ENCODE measurements at regions not wholly inside any gene's neighbourhood (a gene's known extent, or its start where the extent isn't known, plus 50 kb on each side); places are given as distances from the start of the nearest gene placed in this dataset.

GRCh38 chr9:119793218-119793617 lies 424.0 kb upstream of the BRINP1 start:
- Histone ChIP-seq H3K9me3 (replicated peaks in 1 of 2; ENCODE audit: control insufficient read depth in 1 of 2, insufficient read depth in 1 of 2, low read length in 2 of 2) (no peaks in the 10 kb centered on the region), H3K79me2 (ENCODE audit: insufficient read depth, low read length) (no peaks in the 10 kb centered on the region), H3K9ac (ENCODE audit: insufficient read depth, low read length, poor library complexity, severe bottlenecking) (no peak overlapping the region), H3K4me3 (replicated peaks in 1 of 3; ENCODE audit: low read depth in 2 of 3, low read length in 3 of 3) (no peak overlapping the region), H2AFZ (ENCODE audit: insufficient read depth, low read depth, low read length, poor library complexity, severe bottlenecking) (no peak overlapping the region), H3K4me1 (ENCODE audit: control insufficient read depth in 1 of 2, insufficient read depth in 2 of 2, low read length in 2 of 2) (no peaks in the 10 kb centered on the region), H4K20me1 (ENCODE audit: insufficient read depth, low read length) (no peaks in the 10 kb centered on the region), H3K4me2 (replicated peaks; ENCODE audit: extremely low read depth, low read length, poor library complexity, severe bottlenecking) (no peak overlapping the region), H3K27ac (ENCODE audit: low read depth in 1 of 2, low read length in 2 of 2) (no peak overlapping the region), H3K36me3 (replicated peaks in 1 of 2; ENCODE audit: control insufficient read depth in 1 of 2, insufficient read depth in 2 of 2, low read length in 2 of 2) (no peaks in the 10 kb centered on the region), H3K27me3 (ENCODE audit: control insufficient read depth in 2 of 2, insufficient read depth in 2 of 2, low read length in 2 of 2) (no peaks in the 10 kb centered on the region)
- intact Hi-C loops (cut with micrococcal nuclease) = no loop called here
- Mint-ChIP-seq H3K36me3 (no peaks in the 10 kb centered on the region), H3K4me1 (no peaks in the 10 kb centered on the region), H3K27me3 (ENCODE audit: low read depth in 3 of 3) (peaks cover 0 to 2% (median 0%) of the 10 kb centered on the region in 3 donors), H3K9me3 (peaks cover 0 to 3% (median 0%) of the 10 kb centered on the region in 7 donors), H3K4me3 (no peak overlapping the region), H3K27ac (no peak overlapping the region)
- WGBS (ENCODE audit: insufficient coverage) = 100% methylated on average over 1 of the region's 3 CpGs
- DNase-seq = no peak
- no peak for TF ChIP-seq CTCF (IDR thresholded peaks at IDR 0.05)

- Mint-ChIP-seq H3K9me3 (peaks cover 0 to 3% (median 0%) of the 10 kb centered on the region in 7 donors), H3K4me1 (no peaks in the 10 kb centered on the region), H3K36me3 (no peaks in the 10 kb centered on the region), H3K27me3 (ENCODE audit: low read depth in 3 of 3) (peaks cover 0 to 2% (median 0%) of the 10 kb centered on the region in 3 donors), H3K4me3 (no peak overlapping the region), H3K27ac (no peak overlapping the region)
- no peak overlapping the region for H3K9ac ChIP-seq (ENCODE audit: insufficient read depth, low read length, poor library complexity, severe bottlenecking)
- TF ChIP-seq CTCF (IDR thresholded peaks at IDR 0.05) = no peak
- H3K4me2 ChIP-seq (replicated peaks; ENCODE audit: extremely low read depth, low read length, poor library complexity, severe bottlenecking) = no peak overlapping the region
- H2AFZ ChIP-seq (ENCODE audit: insufficient read depth, low read depth, low read length, poor library complexity, severe bottlenecking) = no peak overlapping the region
- no peaks in the 10 kb centered on the region for H4K20me1 ChIP-seq (ENCODE audit: insufficient read depth, low read length)
- no peaks in the 10 kb centered on the region for H3K27me3 ChIP-seq (ENCODE audit: control insufficient read depth in 2 of 2, insufficient read depth in 2 of 2, low read length in 2 of 2)
- no peaks in the 10 kb centered on the region for H3K9me3 ChIP-seq (replicated peaks in 1 of 2; ENCODE audit: control insufficient read depth in 1 of 2, insufficient read depth in 1 of 2, low read length in 2 of 2)
- H3K36me3 ChIP-seq (replicated peaks in 1 of 2; ENCODE audit: control insufficient read depth in 1 of 2, insufficient read depth in 2 of 2, low read length in 2 of 2) = no peaks in the 10 kb centered on the region
- H3K27ac ChIP-seq (ENCODE audit: low read depth in 1 of 2, low read length in 2 of 2) = no peak overlapping the region
- no peaks in the 10 kb centered on the region for H3K79me2 ChIP-seq (ENCODE audit: insufficient read depth, low read length)
- intact Hi-C loops (cut with micrococcal nuclease) = no loop called here
- no peak for DNase-seq
- WGBS (ENCODE audit: insufficient coverage) = 75% methylated on average over 2 of the region's 3 CpGs
- H3K4me3 ChIP-seq (replicated peaks in 1 of 3; ENCODE audit: low read depth in 2 of 3, low read length in 3 of 3) = no peak overlapping the region
- H3K4me1 ChIP-seq (ENCODE audit: control insufficient read depth in 1 of 2, insufficient read depth in 2 of 2, low read length in 2 of 2) = no peaks in the 10 kb centered on the region
Measured at GRCh38 chr9:119792242-119792641, 423.0 kb upstream of the BRINP1 start.

All from CD14-positive monocyte (primary cell).